Ishikawa (cell line): ENCODE measurements at regions not wholly inside any gene's neighbourhood (a gene's known extent, or its start where the extent isn't known, plus 50 kb on each side); places are given as distances from the start of the nearest gene placed in this dataset.

ENCODE experiments used
- CEBPB ChIP-seq: IDR thresholded peaks from 2 replicates; pipeline ENCODE4 v1.6.1; 2012
- CREB1 ChIP-seq: IDR thresholded peaks from 2 replicates; pipeline ENCODE4 v1.6.1; 2012; ENCODE audit warnings: low read depth
- EGR1 ChIP-seq: IDR thresholded peaks from 2 replicates; pipeline ENCODE4 v1.6.1; 2012
- EP300 ChIP-seq: IDR thresholded peaks from 2 replicates; pipeline ENCODE4 v1.6.1; 2012; ENCODE audit warnings: borderline replicate concordance
- FOXM1 ChIP-seq: IDR thresholded peaks from 2 replicates; pipeline ENCODE4 v1.6.1; 2012; ENCODE audit warnings: low read depth, borderline replicate concordance
- NFIC ChIP-seq: IDR thresholded peaks from 2 replicates; pipeline ENCODE4 v1.6.1; 2012
- RAD21 ChIP-seq: IDR thresholded peaks from 2 replicates; pipeline ENCODE4 v1.6.1; 2012; ENCODE audit warnings: low read depth
- TAF1 ChIP-seq: IDR thresholded peaks from 2 replicates; pipeline ENCODE4 v1.6.1; 2012; ENCODE audit warnings: low read depth, mild to moderate bottlenecking
- TCF12 ChIP-seq: IDR thresholded peaks from 2 replicates; pipeline ENCODE4 v1.6.1; 2012; ENCODE audit warnings: low read depth
- TEAD4 ChIP-seq: IDR thresholded peaks from 2 replicates; pipeline ENCODE4 v1.6.1; 2012
- YY1 ChIP-seq: IDR thresholded peaks from 2 replicates; pipeline ENCODE4 v1.6.1; 2012; ENCODE audit warnings: low read depth
- ZBTB7A ChIP-seq: IDR thresholded peaks from 2 replicates; pipeline ENCODE4 v1.6.1; 2012; ENCODE audit warnings: low read depth
- TF ChIP-seq, protein P1 (sequence below): IDR thresholded peaks from 2 replicates; pipeline ENCODE4 v1.6.1; 2012; ENCODE audit warnings: low read depth, mild to moderate bottlenecking
- TF ChIP-seq, protein P2 (sequence below): IDR thresholded peaks from 2 replicates; pipeline ENCODE4 v1.6.1; 2012
- TF ChIP-seq, protein P3 (sequence below): IDR thresholded peaks from 2 replicates; pipeline ENCODE4 v1.6.1; 2012

DNA sequence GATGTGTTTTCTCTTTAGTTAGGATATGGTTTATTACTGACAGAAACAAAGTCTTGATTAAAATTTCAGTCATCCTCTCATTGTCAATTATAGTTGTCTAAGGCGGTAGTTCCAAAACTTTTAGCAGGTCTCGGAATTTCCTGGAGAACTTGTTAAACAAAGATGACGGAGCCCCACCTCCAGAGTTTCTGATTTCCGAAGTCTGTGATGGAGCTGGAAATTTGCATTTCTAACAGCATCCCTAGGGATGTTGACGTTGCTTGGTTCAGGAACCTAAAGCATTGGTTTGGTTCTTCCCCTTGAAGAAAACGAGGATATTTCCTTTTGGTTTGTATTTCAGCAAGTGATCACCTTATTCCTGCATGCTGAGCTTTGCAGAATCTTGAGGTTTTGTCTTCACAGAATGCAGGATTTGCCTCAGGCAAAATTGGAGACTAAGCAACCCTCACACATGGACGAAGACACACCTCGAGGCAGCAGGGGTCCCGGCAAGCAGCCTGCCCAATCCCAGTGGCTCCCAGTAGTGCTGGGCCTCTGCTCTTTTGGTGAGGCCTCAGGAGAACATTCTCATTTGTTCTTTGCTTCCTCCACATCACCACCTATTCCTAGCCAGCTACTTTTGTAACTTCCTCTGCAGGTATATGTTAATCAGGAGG, 187.1 kb upstream of the PHACTR1 start:
- TF ChIP-seq YY1 (no peak), TAF1 (no peak), EP300 (no peak), EGR1 (no peak), TCF12 (no peak), RAD21 (no peak), FOXM1 (no peak), CEBPB (no peak), TEAD4 (no peak), ZBTB7A (no peak), NFIC (no peak), CREB1 (no peak)
- TF ChIP-seq, protein P1, sequence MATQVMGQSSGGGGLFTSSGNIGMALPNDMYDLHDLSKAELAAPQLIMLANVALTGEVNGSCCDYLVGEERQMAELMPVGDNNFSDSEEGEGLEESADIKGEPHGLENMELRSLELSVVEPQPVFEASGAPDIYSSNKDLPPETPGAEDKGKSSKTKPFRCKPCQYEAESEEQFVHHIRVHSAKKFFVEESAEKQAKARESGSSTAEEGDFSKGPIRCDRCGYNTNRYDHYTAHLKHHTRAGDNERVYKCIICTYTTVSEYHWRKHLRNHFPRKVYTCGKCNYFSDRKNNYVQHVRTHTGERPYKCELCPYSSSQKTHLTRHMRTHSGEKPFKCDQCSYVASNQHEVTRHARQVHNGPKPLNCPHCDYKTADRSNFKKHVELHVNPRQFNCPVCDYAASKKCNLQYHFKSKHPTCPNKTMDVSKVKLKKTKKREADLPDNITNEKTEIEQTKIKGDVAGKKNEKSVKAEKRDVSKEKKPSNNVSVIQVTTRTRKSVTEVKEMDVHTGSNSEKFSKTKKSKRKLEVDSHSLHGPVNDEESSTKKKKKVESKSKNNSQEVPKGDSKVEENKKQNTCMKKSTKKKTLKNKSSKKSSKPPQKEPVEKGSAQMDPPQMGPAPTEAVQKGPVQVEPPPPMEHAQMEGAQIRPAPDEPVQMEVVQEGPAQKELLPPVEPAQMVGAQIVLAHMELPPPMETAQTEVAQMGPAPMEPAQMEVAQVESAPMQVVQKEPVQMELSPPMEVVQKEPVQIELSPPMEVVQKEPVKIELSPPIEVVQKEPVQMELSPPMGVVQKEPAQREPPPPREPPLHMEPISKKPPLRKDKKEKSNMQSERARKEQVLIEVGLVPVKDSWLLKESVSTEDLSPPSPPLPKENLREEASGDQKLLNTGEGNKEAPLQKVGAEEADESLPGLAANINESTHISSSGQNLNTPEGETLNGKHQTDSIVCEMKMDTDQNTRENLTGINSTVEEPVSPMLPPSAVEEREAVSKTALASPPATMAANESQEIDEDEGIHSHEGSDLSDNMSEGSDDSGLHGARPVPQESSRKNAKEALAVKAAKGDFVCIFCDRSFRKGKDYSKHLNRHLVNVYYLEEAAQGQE, result no peak
- TF ChIP-seq, protein P2, sequence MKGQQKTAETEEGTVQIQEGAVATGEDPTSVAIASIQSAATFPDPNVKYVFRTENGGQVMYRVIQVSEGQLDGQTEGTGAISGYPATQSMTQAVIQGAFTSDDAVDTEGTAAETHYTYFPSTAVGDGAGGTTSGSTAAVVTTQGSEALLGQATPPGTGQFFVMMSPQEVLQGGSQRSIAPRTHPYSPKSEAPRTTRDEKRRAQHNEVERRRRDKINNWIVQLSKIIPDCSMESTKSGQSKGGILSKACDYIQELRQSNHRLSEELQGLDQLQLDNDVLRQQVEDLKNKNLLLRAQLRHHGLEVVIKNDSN, result no peak
- TF ChIP-seq, protein P3, sequence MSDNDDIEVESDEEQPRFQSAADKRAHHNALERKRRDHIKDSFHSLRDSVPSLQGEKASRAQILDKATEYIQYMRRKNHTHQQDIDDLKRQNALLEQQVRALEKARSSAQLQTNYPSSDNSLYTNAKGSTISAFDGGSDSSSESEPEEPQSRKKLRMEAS, result no peak

DNA sequence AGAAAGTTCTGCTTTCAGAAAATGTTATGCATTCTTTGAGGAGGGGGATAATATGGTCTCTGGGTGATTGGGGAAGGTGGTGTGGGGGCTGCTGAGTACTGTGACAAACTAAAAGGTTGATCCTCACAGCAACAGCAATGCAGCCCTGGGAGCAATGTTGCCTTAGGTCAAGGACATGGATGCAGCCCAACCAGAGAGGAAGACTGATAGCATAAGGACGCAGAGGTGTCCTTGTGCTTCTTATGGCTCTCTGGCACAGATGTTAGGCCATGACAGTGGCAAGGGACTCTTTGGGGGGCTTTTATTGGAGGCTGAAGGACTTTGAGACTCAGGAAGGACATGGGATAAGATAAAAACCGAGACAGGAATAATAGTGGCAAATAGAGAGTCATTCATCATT, 186.2 kb upstream of the PHACTR1 start:
- TF ChIP-seq TAF1, result no peak
- no peak for TF ChIP-seq FOXM1
- no peak for TF ChIP-seq CEBPB
- no peak for TF ChIP-seq NFIC
- TF ChIP-seq EGR1, result no peak
- TF ChIP-seq TEAD4, result no peak
- no peak for TF ChIP-seq RAD21
- no peak for TF ChIP-seq TCF12
- TF ChIP-seq, protein P3, result no peak
- TF ChIP-seq, protein P2, result no peak
- TF ChIP-seq ZBTB7A, result no peak

DNA sequence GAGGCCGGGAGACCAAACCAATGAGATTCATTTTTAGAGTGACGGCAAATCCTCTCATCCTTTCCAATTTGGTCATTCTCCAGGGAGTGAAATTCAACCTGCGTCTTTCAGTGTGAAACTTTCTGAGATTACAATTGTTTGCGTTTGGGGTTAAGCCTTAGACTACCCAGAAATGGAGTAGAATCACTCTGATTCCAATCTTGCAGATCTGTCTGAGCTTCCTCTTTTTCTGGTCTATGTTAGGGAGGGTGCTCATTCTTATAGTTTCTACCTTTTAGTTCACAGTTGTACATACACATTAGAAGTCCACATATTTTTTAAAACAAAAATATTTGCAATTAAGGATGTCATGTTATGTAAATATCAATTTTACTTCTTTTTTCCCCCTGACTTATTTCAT, 183.0 kb upstream of the PHACTR1 start:
- TF ChIP-seq FOXM1 (no peak), RAD21 (no peak), TEAD4 (no peak), TCF12 (no peak), EGR1 (no peak), CREB1 (no peak), CEBPB (no peak), EP300 (no peak), TAF1 (no peak)
- TF ChIP-seq, protein P1, result no peak
- TF ChIP-seq, protein P2, result no peak
- TF ChIP-seq, protein P3, result no peak

DNA sequence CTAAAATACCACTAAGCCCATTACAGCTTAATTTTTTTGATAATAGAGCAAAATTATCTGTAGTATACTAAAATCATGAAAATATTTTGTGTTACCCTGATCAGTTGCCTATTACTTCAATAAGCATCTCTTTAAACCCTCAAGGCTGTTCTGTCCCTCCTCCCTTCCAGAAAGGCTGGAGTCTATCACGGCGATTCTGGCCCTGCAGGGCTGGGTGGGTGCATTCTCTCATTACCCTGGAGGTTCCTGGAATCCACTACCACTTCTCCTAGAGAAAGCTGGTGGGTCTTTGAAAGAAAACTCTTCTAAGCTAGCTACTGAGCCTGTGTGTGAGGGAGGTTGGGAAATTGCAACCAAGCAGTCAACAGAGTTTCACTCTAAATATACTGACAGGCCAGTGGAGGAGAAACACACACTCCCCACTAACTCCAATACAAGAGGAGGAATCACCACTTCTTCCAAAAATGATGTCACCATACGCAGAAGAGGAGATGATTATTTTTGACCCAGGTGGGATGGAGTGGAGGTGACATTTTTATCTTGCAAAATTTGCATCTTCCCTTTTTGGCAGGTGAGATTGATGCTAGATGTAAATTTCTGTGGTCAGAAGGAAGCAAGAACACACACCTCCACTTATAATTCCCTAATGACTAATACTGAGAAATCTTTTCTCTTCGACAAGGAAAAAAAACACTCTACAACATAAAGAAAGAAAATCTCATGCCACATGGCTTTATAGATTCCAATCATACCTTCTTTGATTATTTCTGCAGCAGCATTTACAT, 182.3 kb upstream of the PHACTR1 start:
- TF ChIP-seq, protein P3, result no peak
- TF ChIP-seq ZBTB7A (no peak), FOXM1 (no peak), RAD21 (no peak), YY1 (no peak), EP300 (no peak), TCF12 (no peak), CREB1 (no peak), CEBPB (no peak), TEAD4 (no peak), EGR1 (no peak), NFIC (no peak), TAF1 (no peak)
- TF ChIP-seq, protein P1, result no peak
- TF ChIP-seq, protein P2, result no peak
